ENCODE measurements at regions not wholly inside any gene's neighbourhood (a gene's known extent, or its start where the extent isn't known, plus 50 kb on each side); places are given as distances from the start of the nearest gene placed in this dataset.

DNA sequence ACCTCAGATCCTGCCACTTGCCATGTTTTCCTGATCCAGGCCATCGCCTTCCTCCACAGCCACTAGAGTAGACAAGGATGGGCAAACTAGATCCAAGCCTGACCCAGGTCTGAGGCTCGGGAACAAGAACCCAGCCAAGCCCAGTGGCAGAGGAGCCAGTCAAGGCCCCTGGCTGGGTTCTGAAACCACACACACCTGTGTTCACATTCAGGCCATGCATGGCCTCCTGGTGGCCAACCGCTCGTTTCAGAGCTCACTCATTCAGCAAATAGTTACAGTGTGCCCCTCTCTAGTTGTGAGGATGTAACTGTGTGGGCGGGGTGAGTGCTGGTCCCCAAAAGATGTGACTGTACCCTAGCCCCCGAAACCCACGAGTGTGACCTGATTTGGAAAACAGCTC lies 337.6 kb downstream of the CTTN start:
- H3K36me3 Mint-ChIP-seq (ENCODE audit: low read depth), result no peaks in the 10 kb centered on the region
- H3K27me3 Mint-ChIP-seq (ENCODE audit: low read depth), result peaks cover 19% of the 10 kb centered on the region
- H3K4me3 Mint-ChIP-seq, result no peak overlapping the region
- no peak overlapping the region for H3K27ac Mint-ChIP-seq
- H3K9me3 Mint-ChIP-seq, result no peaks in the 10 kb centered on the region
- TF ChIP-seq CTCF (IDR thresholded peaks at IDR 0.05; ENCODE audit: unreplicated experiment in 3 of 3), result no peak
- H3K4me1 Mint-ChIP-seq, result peaks cover 5% of the 10 kb centered on the region

GRCh38 chr11:70736461-70736860 lies 338.1 kb downstream of the CTTN start:
- Mint-ChIP-seq H3K27ac (no peak overlapping the region), H3K9me3 (no peaks in the 10 kb centered on the region), H3K27me3 (ENCODE audit: low read depth) (peaks cover 23% of the 10 kb centered on the region), H3K4me1 (peaks cover 5% of the 10 kb centered on the region), H3K4me3 (no peak overlapping the region), H3K36me3 (ENCODE audit: low read depth) (no peaks in the 10 kb centered on the region)
- TF ChIP-seq CTCF (IDR thresholded peaks at IDR 0.05; ENCODE audit: unreplicated experiment in 3 of 3), result no peak

GRCh38 chr11:70736937-70737640 lies 338.8 kb downstream of the CTTN start:
- H3K4me1 Mint-ChIP-seq, result peaks cover 5% of the 10 kb centered on the region
- no peak overlapping the region for H3K4me3 Mint-ChIP-seq
- no peaks in the 10 kb centered on the region for H3K36me3 Mint-ChIP-seq (ENCODE audit: low read depth)
- H3K27ac Mint-ChIP-seq, result no peak overlapping the region
- H3K27me3 Mint-ChIP-seq (ENCODE audit: low read depth), result peaks cover 28% of the 10 kb centered on the region
- no peaks in the 10 kb centered on the region for H3K9me3 Mint-ChIP-seq
- TF ChIP-seq CTCF (IDR thresholded peaks at IDR 0.05; ENCODE audit: unreplicated experiment in 3 of 3), result no peak

- H3K9me3 Mint-ChIP-seq, result no peaks in the 10 kb centered on the region
- no peaks in the 10 kb centered on the region for H3K36me3 Mint-ChIP-seq (ENCODE audit: low read depth)
- peaks cover 33% of the 10 kb centered on the region for H3K27me3 Mint-ChIP-seq (ENCODE audit: low read depth)
- no peak overlapping the region for H3K4me3 Mint-ChIP-seq
- no peak overlapping the region for H3K27ac Mint-ChIP-seq
- H3K4me1 Mint-ChIP-seq, result peaks cover 2% of the 10 kb centered on the region
- no peak for TF ChIP-seq CTCF (IDR thresholded peaks at IDR 0.05; ENCODE audit: unreplicated experiment in 3 of 3)
These were observed 339.7 kb downstream of the CTTN start for GRCh38 chr11:70737816-70738630.

DNA sequence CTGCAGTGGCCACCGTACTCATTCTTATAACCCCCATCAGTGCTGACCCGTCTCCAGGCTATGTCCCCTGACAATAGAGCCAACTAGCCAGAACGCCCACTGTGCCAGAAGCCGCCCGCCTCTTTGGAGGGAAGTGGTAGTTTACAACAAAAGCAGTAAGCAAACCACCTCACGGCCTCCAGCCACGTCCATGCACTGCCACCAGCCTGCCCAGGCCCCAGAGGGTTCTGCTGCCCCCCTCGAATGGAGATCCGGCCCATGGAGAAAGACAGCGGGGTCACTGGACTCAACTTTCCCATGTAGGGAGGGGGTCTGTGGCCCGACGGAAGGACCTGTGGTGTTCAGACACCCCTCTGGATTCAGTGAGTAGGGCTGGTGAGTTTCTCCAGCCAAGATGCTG lies 340.3 kb downstream of the CTTN start:
- no peaks in the 10 kb centered on the region for H3K36me3 Mint-ChIP-seq (ENCODE audit: low read depth)
- no peak for TF ChIP-seq CTCF (IDR thresholded peaks at IDR 0.05; ENCODE audit: unreplicated experiment in 3 of 3)
- H3K9me3 Mint-ChIP-seq, result no peaks in the 10 kb centered on the region
- peaks cover 34% of the 10 kb centered on the region for H3K27me3 Mint-ChIP-seq (ENCODE audit: low read depth)
- no peak overlapping the region for H3K4me3 Mint-ChIP-seq
- H3K4me1 Mint-ChIP-seq, result no peaks in the 10 kb centered on the region
- no peak overlapping the region for H3K27ac Mint-ChIP-seq

All from nephron (organoid).